CD4-positive, alpha-beta memory T cell (primary cell): ENCODE measurements at regions not wholly inside any gene's neighbourhood (a gene's known extent, or its start where the extent isn't known, plus 50 kb on each side); places are given as distances from the start of the nearest gene placed in this dataset.
A peak's percentile ranks its signal among the peaks of the same experiment; 100 is the strongest.

Experiments used
- CTCF ChIA-PET: fragments of 350-600 bp; sonication (Branson Sonifier 250); formaldehyde crosslinking; loops from one replicate; lab custom pipeline; 2021; ENCODE audit warnings: inconsistent platforms; ENCODE audit not compliant: partially characterized antibody; lab: Charles Lee
- POLR2A ChIA-PET: fragments of 350-600 bp; sonication (Branson Sonifier 250); formaldehyde crosslinking; loops from one replicate; lab custom pipeline; 2021; ENCODE audit not compliant: partially characterized antibody; lab: Charles Lee
- DNase-seq, 5 donors: peaks; one replicate each; pipeline versions ENCODE4 v3.0.0 to v3.0.0-alpha.2; 2020 to 2022; ENCODE audit warnings: mixed read lengths in 1 of 5
- H3K27ac ChIP-seq: one replicate; pipeline ENCODE4 v1.7.0; 2013; ENCODE audit warnings: low read depth, low read length
- H3K27me3 ChIP-seq: 2 replicates; pipeline ENCODE4 v1.7.0; 2013; ENCODE audit warnings: mild to moderate bottlenecking, low read length, moderate library complexity; ENCODE audit not compliant: insufficient read depth
- H3K36me3 ChIP-seq: 2 replicates; pipeline ENCODE4 v1.7.0; 2013; ENCODE audit warnings: mild to moderate bottlenecking, low read length, moderate library complexity; ENCODE audit not compliant: insufficient read depth
- H3K4me1 ChIP-seq: 2 replicates; pipeline ENCODE4 v1.7.0; 2013; ENCODE audit warnings: mild to moderate bottlenecking, low read length, moderate library complexity; ENCODE audit not compliant: insufficient read depth
- H3K4me3 ChIP-seq, 2 donors: one replicate each; pipeline ENCODE4 v1.7.0; 2013; ENCODE audit warnings: low read length in 2 of 2, mild to moderate bottlenecking in 1 of 2
- H3K9me3 ChIP-seq, 2 donors: one replicate each; pipeline ENCODE4 v1.7.0; 2013; ENCODE audit warnings: low read length in 2 of 2, control low read depth in 1 of 2; ENCODE audit not compliant: control insufficient read depth in 1 of 2
- H3K27ac Mint-ChIP-seq, 7 donors: one replicate each; pipeline ENCODE4 v1.8.0; 2020 to 2021; ENCODE audit warnings: mixed read lengths in 7 of 7, mild to moderate bottlenecking in 6 of 7, inconsistent platforms in 3 of 7, moderate library complexity in 3 of 7
- H3K27me3 Mint-ChIP-seq, 2 donors: one replicate each; pipeline ENCODE4 v1.8.0; 2020 to 2021; ENCODE audit warnings: mixed read lengths in 2 of 2
- H3K36me3 Mint-ChIP-seq, 2 donors: one replicate each; pipeline ENCODE4 v1.8.0; 2020 to 2021; ENCODE audit warnings: mixed read lengths in 2 of 2, inconsistent platforms in 1 of 2, mild to moderate bottlenecking in 1 of 2
- H3K4me1 Mint-ChIP-seq, 4 donors: one replicate each; pipeline ENCODE4 v1.8.0; 2020 to 2021; ENCODE audit warnings: mixed read lengths in 4 of 4, mild to moderate bottlenecking in 1 of 4
- H3K4me3 Mint-ChIP-seq, 8 donors: one replicate each; pipeline ENCODE4 v1.8.0; 2020 to 2021; ENCODE audit warnings: mixed read lengths in 8 of 8, mild to moderate bottlenecking in 7 of 8, moderate library complexity in 6 of 8, inconsistent platforms in 3 of 8
- H3K9me3 Mint-ChIP-seq, 8 donors: one replicate each; pipeline ENCODE4 v1.8.0; 2020 to 2021; ENCODE audit warnings: mixed read lengths in 8 of 8, mild to moderate bottlenecking in 5 of 8, inconsistent platforms in 3 of 8, moderate library complexity in 1 of 8
- intact Hi-C: fragments of 100-400 bp; cut with micrococcal nuclease; formaldehyde crosslinking; loops from one replicate; pipeline ENCODE4 v1.15.1; 2023

GRCh38 chr14:50013198-50013918, 103.0 kb downstream of the VCPKMT start:
- ChIA-PET CTCF (interaction anchor here (0.9 to 1.4 kb wide), 3 partner anchors 25 to 152 kb away, joined by 4 to 5 read pairs (median 4); no protein-coding TSS in a partner anchor), POLR2A (interaction anchor here (0.9 to 1.7 kb wide), 3 partner anchors 10 to 41 kb away, joined by 3 to 6 read pairs (median 3); no protein-coding TSS in a partner anchor)
- Mint-ChIP-seq H3K27me3 (no peaks in the 10 kb centered on the region), H3K4me1 (peaks cover 6 to 18% (median 11%) of the 10 kb centered on the region in 4 donors), H3K36me3 (peaks cover 4 to 13% of the 10 kb centered on the region in 2 donors), H3K9me3 (no peaks in the 10 kb centered on the region), H3K27ac (peak overlapping the region in 2 of 7 donors; percentile 37 to 43), H3K4me3 (no peak overlapping the region)
- no peaks in the 10 kb centered on the region for H3K4me1 ChIP-seq
- H3K4me3 ChIP-seq: no peak overlapping the region
- H3K36me3 ChIP-seq: no peaks in the 10 kb centered on the region
- no peak for DNase-seq
- no peaks in the 10 kb centered on the region for H3K27me3 ChIP-seq
- intact Hi-C loops: no loop called here
- no peak overlapping the region for H3K27ac ChIP-seq
- H3K9me3 ChIP-seq: no peaks in the 10 kb centered on the region

GRCh38 chr14:50013934-50014333, 102.4 kb downstream of the VCPKMT start:
- DNase-seq: no peak
- Histone ChIP-seq H3K4me1 (no peaks in the 10 kb centered on the region), H3K36me3 (no peaks in the 10 kb centered on the region), H3K9me3 (no peaks in the 10 kb centered on the region), H3K27me3 (no peaks in the 10 kb centered on the region), H3K4me3 (no peak overlapping the region), H3K27ac (no peak overlapping the region)
- Mint-ChIP-seq H3K36me3 (peaks cover 4 to 10% of the 10 kb centered on the region in 2 donors), H3K27me3 (no peaks in the 10 kb centered on the region), H3K4me3 (no peak overlapping the region), H3K9me3 (no peaks in the 10 kb centered on the region), H3K27ac (no peak overlapping the region), H3K4me1 (peaks cover 2 to 18% (median 9%) of the 10 kb centered on the region in 4 donors)
- intact Hi-C loops: no loop called here
- CTCF ChIA-PET: interaction anchor here (1.4 kb wide), 1 partner anchor 90 kb away, joined by 5 read pairs; no protein-coding TSS in a partner anchor
- POLR2A ChIA-PET: interaction anchor here (1.7 kb wide), 1 partner anchor 41 kb away, joined by 6 read pairs; no protein-coding TSS in a partner anchor

GRCh38 chr14:50014809-50015430, 101.5 kb downstream of the VCPKMT start:
- Mint-ChIP-seq H3K4me1 (peaks cover 0 to 18% (median 8%) of the 10 kb centered on the region in 4 donors), H3K36me3 (peaks cover 4 to 12% of the 10 kb centered on the region in 2 donors), H3K4me3 (no peak overlapping the region), H3K27me3 (no peaks in the 10 kb centered on the region), H3K9me3 (peaks cover 0 to 5% (median 1%) of the 10 kb centered on the region in 8 donors), H3K27ac (peak overlapping the region in 3 of 7 donors; percentile 12 to 57 (median 55))
- Histone ChIP-seq H3K36me3 (no peaks in the 10 kb centered on the region), H3K27me3 (no peaks in the 10 kb centered on the region), H3K4me1 (no peaks in the 10 kb centered on the region), H3K27ac (no peak overlapping the region), H3K4me3 (no peak overlapping the region), H3K9me3 (no peaks in the 10 kb centered on the region)
- no peak for DNase-seq
- ChIA-PET POLR2A (interaction anchor here (1.2 to 4.2 kb wide), 2 partner anchors 12 to 46 kb away, joined by 3 to 20 read pairs; no protein-coding TSS in a partner anchor), CTCF (interaction anchor here (2.0 kb wide), 1 partner anchor 12 kb away, joined by 8 read pairs; no protein-coding TSS in a partner anchor)
- intact Hi-C loops: no loop called here

GRCh38 chr14:50015716-50016115, 100.7 kb downstream of the VCPKMT start:
- Mint-ChIP-seq H3K27me3 (no peaks in the 10 kb centered on the region), H3K36me3 (peaks cover 4 to 12% of the 10 kb centered on the region in 2 donors), H3K4me1 (peaks cover 0 to 22% (median 8%) of the 10 kb centered on the region in 4 donors), H3K27ac (peak overlapping the region in 4 of 7 donors; percentile 3 to 65 (median 47)), H3K9me3 (peaks cover 0 to 11% (median 4%) of the 10 kb centered on the region in 8 donors), H3K4me3 (no peak overlapping the region)
- H3K9me3 ChIP-seq: no peaks in the 10 kb centered on the region
- no peak for DNase-seq
- no peaks in the 10 kb centered on the region for H3K27me3 ChIP-seq
- no peak overlapping the region for H3K4me3 ChIP-seq
- H3K36me3 ChIP-seq: no peaks in the 10 kb centered on the region
- ChIA-PET CTCF (interaction anchor here (1.1 to 2.0 kb wide), 2 partner anchors 12 to 47 kb away, joined by 6 to 8 read pairs; no protein-coding TSS in a partner anchor), POLR2A (interaction anchor here (1.0 to 4.2 kb wide), 3 partner anchors 13 to 46 kb away, joined by 3 to 20 read pairs (median 3); no protein-coding TSS in a partner anchor)
- no peaks in the 10 kb centered on the region for H3K4me1 ChIP-seq
- H3K27ac ChIP-seq: no peak overlapping the region
- intact Hi-C loops: no loop called here

GRCh38 chr14:50018201-50018932, 98.0 kb downstream of the VCPKMT start:
- no peaks in the 10 kb centered on the region for H3K27me3 Mint-ChIP-seq
- H3K36me3 Mint-ChIP-seq: peaks cover 3 to 11% of the 10 kb centered on the region in 2 donors
- peaks cover 12% of the 10 kb centered on the region for H3K4me1 ChIP-seq
- no peak overlapping the region for H3K27ac ChIP-seq
- H3K27ac Mint-ChIP-seq: no peak overlapping the region
- DNase-seq: no peak
- H3K4me3 ChIP-seq: no peak overlapping the region
- H3K36me3 ChIP-seq: no peaks in the 10 kb centered on the region
- ChIA-PET CTCF (interaction anchor here (1.4 kb wide), 1 partner anchor 138 kb away, joined by 3 read pairs; no protein-coding TSS in a partner anchor), POLR2A (interaction anchor here (0.5 to 4.2 kb wide), 4 partner anchors 16 to 160 kb away, joined by 3 to 20 read pairs (median 5); no protein-coding TSS in a partner anchor)
- H3K9me3 ChIP-seq: no peaks in the 10 kb centered on the region
- intact Hi-C loops: no loop called here
- H3K27me3 ChIP-seq: no peaks in the 10 kb centered on the region
- H3K4me1 Mint-ChIP-seq: peaks cover 14 to 32% (median 18%) of the 10 kb centered on the region in 4 donors
- no peak overlapping the region for H3K4me3 Mint-ChIP-seq
- peaks cover 0 to 13% (median 4%) of the 10 kb centered on the region in 8 donors for H3K9me3 Mint-ChIP-seq

GRCh38 chr14:50018933-50019210, 97.5 kb downstream of the VCPKMT start:
- Mint-ChIP-seq H3K4me1 (peaks cover 14 to 28% (median 18%) of the 10 kb centered on the region in 4 donors), H3K27me3 (no peaks in the 10 kb centered on the region), H3K27ac (no peak overlapping the region), H3K9me3 (peaks cover 0 to 13% (median 4%) of the 10 kb centered on the region in 8 donors), H3K36me3 (peaks cover 6 to 16% of the 10 kb centered on the region in 2 donors), H3K4me3 (no peak overlapping the region)
- Histone ChIP-seq H3K27me3 (no peaks in the 10 kb centered on the region), H3K4me3 (no peak overlapping the region), H3K9me3 (no peaks in the 10 kb centered on the region), H3K27ac (no peak overlapping the region), H3K4me1 (peaks cover 12% of the 10 kb centered on the region), H3K36me3 (no peaks in the 10 kb centered on the region)
- intact Hi-C loops: no loop called here
- ChIA-PET POLR2A (interaction anchor here (0.5 to 4.2 kb wide), 3 partner anchors 16 to 161 kb away, joined by 4 to 20 read pairs (median 6); no protein-coding TSS in a partner anchor), CTCF (interaction anchor here (1.4 kb wide), 1 partner anchor 139 kb away, joined by 3 read pairs; no protein-coding TSS in a partner anchor)
- no peak for DNase-seq
